GM12865 (cell line): ENCODE measurements at regions not wholly inside any gene's neighbourhood (a gene's known extent, or its start where the extent isn't known, plus 50 kb on each side); places are given as distances from the start of the nearest gene placed in this dataset.

Source experiments
- DNase-seq: peaks from one replicate; pipeline ENCODE4 v3.0.0; 2010; ENCODE audit warnings: low read depth
- H3K4me3 ChIP-seq: 2 replicates; pipeline ENCODE4 v1.5.1; 2011; ENCODE audit warnings: mild to moderate bottlenecking, low read depth, low read length, control low read depth
- CTCF ChIP-seq: IDR thresholded peaks from 2 replicates; pipeline ENCODE4 v1.5.1; 2011; ENCODE audit warnings: low read length, control low read depth, low read depth, inconsistent platforms; ENCODE audit not compliant: insufficient read depth; ENCODE audit errors: missing control alignments

- DNase-seq, result no peak
- TF ChIP-seq CTCF, result no peak
- no peak overlapping the region for H3K4me3 ChIP-seq
Observed at GRCh38 chr4:66204534-66205247, 534.4 kb upstream of the EPHA5 start.

- no peak overlapping the region for H3K4me3 ChIP-seq
- no peak for TF ChIP-seq CTCF
- DNase-seq, result no peak
Observed at GRCh38 chr4:66202870-66203269, 532.6 kb upstream of the EPHA5 start.

GRCh38 chr4:66197451-66197850, 527.2 kb upstream of the EPHA5 start:
- no peak for TF ChIP-seq CTCF
- no peak overlapping the region for H3K4me3 ChIP-seq
- no peak for DNase-seq

GRCh38 chr4:66193487-66193886, 523.2 kb upstream of the EPHA5 start:
- no peak overlapping the region for H3K4me3 ChIP-seq
- no peak for DNase-seq
- TF ChIP-seq CTCF, result no peak

GRCh38 chr4:66187175-66187720, 517.0 kb upstream of the EPHA5 start:
- TF ChIP-seq CTCF, result no peak
- H3K4me3 ChIP-seq, result no peak overlapping the region
- no peak for DNase-seq

GRCh38 chr4:66186095-66186494, 515.8 kb upstream of the EPHA5 start:
- no peak for TF ChIP-seq CTCF
- DNase-seq, result no peak
- no peak overlapping the region for H3K4me3 ChIP-seq

- no peak for DNase-seq
- no peak overlapping the region for H3K4me3 ChIP-seq
- TF ChIP-seq CTCF, result no peak
Observed at GRCh38 chr4:66182636-66183035, 512.3 kb upstream of the EPHA5 start.
